Pancreas (tissue), 10 donors: ENCODE measurements at regions not wholly inside any gene's neighbourhood (a gene's known extent, or its start where the extent isn't known, plus 50 kb on each side); places are given as distances from the start of the nearest gene placed in this dataset.

ENCODE experiments used
- ATAC-seq, 4 donors: fragments of 200-7000 bp; cut with Tn5 transposase; one replicate each; pipeline versions ENCODE4 v1.8.0 to v1.9.1; 2020; ENCODE audit warnings: mild to moderate bottlenecking in 4 of 4, moderate library complexity in 4 of 4
- DNase-seq, 6 donors: peaks; one replicate each; pipeline ENCODE4 v3.0.0-alpha.2; 2020
- FAIRE-seq: peaks from 2 replicates; lab custom pipeline; 2012; peaks lifted over from hg19 to GRCh38; lab: Jason Lieb, UNC
- H3K27ac ChIP-seq, 4 donors: fragments of 200-600 bp; sonication (generic); 1 replicate in 3 of 4; 2 replicates in 1 of 4; pipeline versions ENCODE4 v1.5.0 to v1.8.0; 2020
- H3K27me3 ChIP-seq, 4 donors: fragments of 200-600 bp; one replicate each; pipeline ENCODE4 v1.8.0; 2021
- H3K36me3 ChIP-seq, 3 donors: fragments of 200-600 bp; sonication (generic) in 1 of 3; one replicate each; pipeline versions ENCODE4 v1.5.0 to v1.8.0; 2020 to 2021
- H3K4me1 ChIP-seq, 3 donors: fragments of 200-600 bp; one replicate each; pipeline ENCODE4 v1.8.0; 2021
- H3K4me3 ChIP-seq, 4 donors: fragments of 200-600 bp; sonication (generic) in 2 of 4; one replicate each; pipeline versions ENCODE4 v1.5.0 to v1.8.0; 2020 to 2021
- H3K9me3 ChIP-seq, 4 donors: fragments of 200-600 bp; one replicate each; pipeline ENCODE4 v1.8.0; 2021
- CTCF ChIP-seq, 4 donors: fragments of 200-600 bp; sonication (generic) in 3 of 4; IDR thresholded peaks; one replicate each; pipeline versions ENCODE4 v1.5.0 to v1.8.0; 2021; ENCODE audit warnings: antibody characterized with exemption in 4 of 4
- WGBS, 2 donors: extraction: QIAGEN DNeasy Blood & Tissue Kit; methylation state at CpG; one replicate each; pipeline ENCODE4 v1.1.7; 2013; 5-methylcytosine and 5-hydroxymethylcytosine counted together
- intact Hi-C, 3 donors: fragments of 100-400 bp; cut with DNase I; formaldehyde crosslinking; loops; one replicate each; pipeline versions ENCODE4 v1.11.1 to v1.14.2; 2022
- donor health status: healthy with polysubstance abuse.
- donor health status: DM: no; HTN: no; CAD: no; lungs with moderate emphysema.
- donor health status: DM: no; HTN: no; CAD: no.
- donor health status: control.
- donor health status: control.
- donor health status: Bipolar disorder and iron deficiency.
- donor health status: DM: yes; HTN: yes; CAD: no.
- donor health status: DM: no; HTN: no; CAD: no.
- donor health status: DM: no; HTN: no; CAD: no.
- donor health status: DM: yes; HTN: yes; CAD: no.

GRCh38 chr1:94316183-94316582 lies 78.8 kb upstream of the ARHGAP29 start:
- H3K4me1 ChIP-seq: peaks cover under 1 to 22% (median 19%) of the 10 kb centered on the region in 3 donors
- DNase-seq (no peak), ATAC-seq (peak; percentile 49 to 72 (median 62)), FAIRE-seq (no peak)
- intact Hi-C loops: no loop called here
- no peak for TF ChIP-seq CTCF (IDR thresholded peaks at IDR 0.05)
- H3K27me3 ChIP-seq: no peaks in the 10 kb centered on the region
- WGBS, 2 donors: 51 to 55% methylated on average over 1 of the region's 1 CpG
- peak overlapping the region in 2 of 4 donors; percentile 63 to 72 for H3K27ac ChIP-seq
- H3K9me3 ChIP-seq: no peaks in the 10 kb centered on the region
- no peak overlapping the region for H3K4me3 ChIP-seq
- no peaks in the 10 kb centered on the region for H3K36me3 ChIP-seq

- ATAC-seq (peak in 2 of 4 donors; percentile 14 to 21), FAIRE-seq (no peak), DNase-seq (no peak)
- no peaks in the 10 kb centered on the region for H3K36me3 ChIP-seq
- no peak for TF ChIP-seq CTCF (IDR thresholded peaks at IDR 0.05)
- H3K4me3 ChIP-seq: no peak overlapping the region
- 53 to 68% methylated on average over 1 of the region's 1 CpG for WGBS, 2 donors
- H3K27ac ChIP-seq: peak overlapping the region in 3 of 4 donors; percentile 42 to 72 (median 63)
- no peaks in the 10 kb centered on the region for H3K9me3 ChIP-seq
- intact Hi-C loops: no loop called here
- H3K4me1 ChIP-seq: peaks cover 0 to 24% (median 19%) of the 10 kb centered on the region in 3 donors
- H3K27me3 ChIP-seq: no peaks in the 10 kb centered on the region
Observed at GRCh38 chr1:94315552-94316116, 78.2 kb upstream of the ARHGAP29 start.

GRCh38 chr1:94314222-94314858 lies 77.0 kb upstream of the ARHGAP29 start:
- FAIRE-seq (no peak), DNase-seq (no peak), ATAC-seq (peak; percentile 39 to 63 (median 50))
- Histone ChIP-seq H3K27ac (peak overlapping the region in 3 of 4 donors; percentile 13 to 72 (median 63)), H3K36me3 (no peaks in the 10 kb centered on the region), H3K4me3 (no peak overlapping the region), H3K9me3 (no peaks in the 10 kb centered on the region), H3K27me3 (no peaks in the 10 kb centered on the region), H3K4me1 (peaks cover 0 to 31% (median 19%) of the 10 kb centered on the region in 3 donors)
- 44 to 46% methylated on average over 2 of the region's 2 CpGs for WGBS, 2 donors
- intact Hi-C loops: no loop called here
- TF ChIP-seq CTCF (IDR thresholded peaks at IDR 0.05): no peak

- intact Hi-C loops: no loop called here
- Histone ChIP-seq H3K4me1 (peaks cover 0 to 17% (median 16%) of the 10 kb centered on the region in 3 donors), H3K4me3 (no peak overlapping the region), H3K27me3 (no peaks in the 10 kb centered on the region), H3K9me3 (no peaks in the 10 kb centered on the region), H3K36me3 (no peaks in the 10 kb centered on the region), H3K27ac (no peak overlapping the region)
- DNase-seq: no peak
- TF ChIP-seq CTCF (IDR thresholded peaks at IDR 0.05): no peak
- peak in 3 of 4 donors; percentile 44 to 64 (median 61) for ATAC-seq
- no peak for FAIRE-seq
- WGBS, 2 donors: 54 to 55% methylated on average over 3 of the region's 3 CpGs
Observed at GRCh38 chr1:94310570-94311270, 73.3 kb upstream of the ARHGAP29 start.
